GM21528 (cell line): ENCODE measurements at regions not wholly inside any gene's neighbourhood (a gene's known extent, or its start where the extent isn't known, plus 50 kb on each side); places are given as distances from the start of the nearest gene placed in this dataset.

Experiments
- ATAC-seq: cut with Tn5 transposase; IDR thresholded peaks from one replicate; pipeline ENCODE4 v1.9.1; 2021; ENCODE audit warnings: mild to moderate bottlenecking, moderate library complexity; ENCODE audit not compliant: unreplicated experiment, low FRiP score

DNA sequence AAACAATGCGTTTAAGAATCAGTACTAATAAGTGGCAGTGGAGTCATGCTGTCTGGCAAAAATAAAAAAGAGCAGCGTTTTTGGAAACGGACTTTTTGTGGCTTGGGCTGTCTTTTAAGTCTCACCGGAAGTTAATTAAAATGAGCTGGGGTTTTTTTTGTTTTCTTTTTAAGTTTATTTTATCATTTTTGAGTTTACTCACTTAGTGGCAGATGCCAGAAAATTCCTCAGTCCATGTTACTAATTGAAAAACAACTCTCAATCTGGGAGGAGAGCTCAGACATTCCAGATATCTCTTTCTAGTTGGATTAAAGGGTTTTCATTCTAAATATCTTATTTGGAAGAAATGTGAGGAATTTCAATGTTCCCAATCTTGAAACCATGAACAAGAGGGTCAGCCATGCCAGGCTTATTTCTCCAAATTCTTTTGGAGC, 133.8 kb upstream of the AGR3 start:
- ATAC-seq: no peak

DNA sequence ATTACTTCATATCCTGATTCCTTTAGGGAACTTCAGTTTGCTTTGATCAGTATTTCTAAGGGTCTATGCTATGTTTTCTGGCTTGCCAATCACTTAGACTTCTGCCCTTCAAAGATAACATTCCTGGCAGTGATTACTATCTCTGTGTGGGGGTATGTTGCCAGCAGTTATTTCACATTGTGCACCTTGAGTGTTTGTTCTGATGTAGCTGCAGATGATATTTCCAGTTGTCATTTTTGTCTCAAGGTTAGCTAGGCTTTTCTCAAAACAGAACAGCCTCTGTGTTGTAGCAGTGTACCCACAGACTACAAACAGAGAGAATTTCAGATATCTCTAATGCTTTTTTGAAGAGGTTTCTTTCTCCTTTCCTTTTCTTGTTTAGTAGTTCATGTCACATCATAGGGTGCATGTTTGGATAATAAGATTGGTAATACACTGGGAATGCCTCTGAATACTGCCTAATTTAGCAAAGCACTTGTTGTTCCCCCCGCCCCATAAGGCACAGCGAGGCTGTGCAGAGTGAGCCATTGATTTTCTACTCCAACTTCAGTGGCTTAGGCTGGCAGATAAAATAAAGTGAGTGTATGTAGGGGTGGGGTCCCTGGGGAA, 134.7 kb upstream of the AGR3 start:
- ATAC-seq: no peak

DNA sequence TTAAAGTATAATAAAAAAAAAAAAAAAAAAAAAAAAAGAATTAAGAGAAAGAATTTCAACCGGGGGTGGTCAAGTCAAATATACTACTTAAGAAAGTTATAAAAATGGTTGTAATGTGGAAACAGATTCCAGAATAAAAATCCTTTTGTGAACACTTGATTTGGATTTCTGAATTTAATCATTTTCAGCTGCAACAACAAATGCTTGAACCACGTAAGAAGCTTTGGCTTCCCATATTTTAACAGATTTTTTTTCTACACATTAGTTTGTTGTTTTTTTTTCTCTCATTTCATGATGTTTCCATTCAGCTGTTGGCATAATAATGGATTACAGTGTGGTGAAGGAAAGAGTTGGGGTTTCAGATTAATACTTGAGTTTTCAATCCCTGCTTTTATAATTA, 137.3 kb upstream of the AGR3 start:
- no peak for ATAC-seq

DNA sequence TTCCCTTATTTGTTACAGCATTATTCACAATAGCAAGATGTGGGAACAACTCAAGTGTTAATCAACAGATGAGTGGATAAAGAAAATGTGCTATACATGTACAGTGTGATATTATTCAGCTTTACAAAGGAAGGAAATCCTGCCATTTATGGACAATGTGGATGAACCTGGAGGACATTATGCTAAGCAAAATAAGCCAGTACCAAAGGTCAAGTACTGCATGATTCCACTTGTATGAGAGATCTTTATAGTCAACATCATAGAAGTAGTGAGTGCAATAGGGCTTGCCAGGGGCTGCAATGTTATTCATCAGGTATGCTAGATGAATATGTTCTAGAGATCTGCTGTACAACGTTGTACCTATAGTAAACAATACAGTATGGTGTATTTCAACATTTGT, 138.5 kb upstream of the AGR3 start:
- no peak for ATAC-seq

DNA sequence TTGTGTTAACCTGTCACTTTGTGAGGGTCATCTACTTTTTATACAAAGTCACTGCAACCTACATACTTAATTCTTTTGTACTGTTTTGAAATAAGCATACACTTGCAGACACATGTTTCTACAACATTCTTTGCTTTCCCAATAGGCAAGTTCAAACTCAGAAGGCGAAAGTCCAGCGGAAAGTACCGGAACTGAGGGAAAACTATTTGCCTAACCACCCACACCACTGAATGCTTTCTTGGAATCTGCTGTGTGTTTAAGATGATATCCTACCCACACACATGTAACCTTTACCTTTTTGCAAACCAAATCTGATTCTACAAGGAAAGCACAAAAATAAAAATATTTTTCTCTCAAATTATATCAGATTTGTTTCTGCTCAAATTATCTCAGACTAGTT, 139.4 kb upstream of the AGR3 start:
- ATAC-seq: no peak

DNA sequence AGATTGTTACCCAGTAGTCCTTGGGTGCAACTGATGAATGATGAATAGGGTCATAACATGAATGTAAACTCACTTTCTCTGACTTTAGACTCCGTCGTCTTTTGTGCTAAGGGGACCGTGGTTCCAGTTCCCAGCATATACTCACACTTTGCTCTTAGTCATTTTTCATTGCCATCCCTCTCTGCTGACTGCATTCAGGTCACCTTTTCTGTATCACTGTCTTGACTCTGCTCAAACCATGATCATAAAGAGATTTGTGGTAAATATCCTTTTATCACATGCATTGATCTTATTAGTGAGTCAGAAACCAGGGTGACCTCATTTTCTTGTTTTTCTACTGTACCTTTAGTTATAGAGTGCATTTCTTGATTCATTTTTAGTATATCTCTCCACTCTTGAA, 141.1 kb upstream of the AGR3 start:
- no peak for ATAC-seq

DNA sequence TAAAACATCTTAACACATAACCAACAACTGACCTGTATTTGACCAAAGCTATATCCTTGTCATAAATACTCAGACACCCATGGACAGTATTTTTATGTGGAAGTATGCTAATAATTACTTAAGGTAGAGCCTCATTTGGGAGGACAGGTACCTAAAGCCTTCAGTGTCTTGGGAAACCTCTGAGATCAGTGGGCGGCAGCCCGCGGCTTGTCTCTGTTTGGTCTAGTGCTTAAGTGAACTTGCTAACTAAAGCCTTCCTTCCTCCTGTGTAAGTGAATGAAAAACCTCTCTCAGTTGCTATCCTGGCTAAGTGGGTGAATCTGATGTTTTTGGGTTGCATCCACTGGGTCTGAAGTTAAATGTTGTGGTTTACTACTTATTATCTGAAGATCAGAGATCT, 144.5 kb upstream of the AGR3 start:
- ATAC-seq: no peak

DNA sequence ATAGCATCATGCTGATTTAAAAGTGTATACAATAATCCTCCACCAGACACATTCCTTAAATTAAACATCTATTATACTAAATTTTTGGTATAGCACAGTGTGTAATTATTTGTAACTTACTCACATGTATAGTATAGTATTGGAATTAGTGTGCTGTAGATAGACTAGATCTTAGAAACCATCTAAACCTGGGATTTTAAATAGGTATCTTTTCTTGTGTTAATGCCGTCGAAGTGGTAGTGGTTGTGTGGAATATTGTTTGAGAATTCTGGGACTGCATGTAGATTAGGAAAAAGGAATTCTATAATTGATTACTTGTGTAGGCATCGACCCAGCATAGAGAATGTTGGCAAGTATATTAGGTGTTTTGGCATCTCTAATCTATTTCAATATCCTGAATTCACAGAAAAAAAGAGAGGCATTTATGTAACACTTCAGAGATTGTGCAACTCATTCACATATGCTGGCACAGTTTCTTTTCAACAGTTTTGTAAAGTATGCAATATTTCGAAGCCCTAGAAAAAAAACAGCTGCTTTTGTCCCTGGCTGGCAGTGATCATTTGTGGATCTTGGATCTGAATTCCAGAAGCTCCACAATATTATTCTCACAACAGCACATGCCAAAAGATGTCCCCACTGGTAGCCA, 145.5 kb upstream of the AGR3 start:
- ATAC-seq: no peak

DNA sequence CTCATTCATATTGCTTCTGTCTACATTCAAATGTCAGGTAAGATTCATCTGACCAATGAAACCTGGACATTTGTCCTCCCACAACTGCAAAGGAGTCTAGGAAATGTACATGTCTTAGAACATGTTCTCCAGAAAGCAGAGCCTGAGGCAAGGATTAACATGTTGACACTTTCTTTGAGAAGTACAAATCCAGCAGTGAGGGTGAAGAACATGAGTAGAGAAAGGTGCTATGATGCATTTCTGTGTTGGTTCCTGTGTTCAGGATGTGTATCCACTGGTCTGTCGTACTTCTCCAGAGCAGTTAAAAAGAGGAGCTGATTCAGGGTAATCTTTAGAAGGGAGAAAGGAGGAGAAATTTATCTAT, 146.0 kb upstream of the AGR3 start:
- ATAC-seq: no peak

DNA sequence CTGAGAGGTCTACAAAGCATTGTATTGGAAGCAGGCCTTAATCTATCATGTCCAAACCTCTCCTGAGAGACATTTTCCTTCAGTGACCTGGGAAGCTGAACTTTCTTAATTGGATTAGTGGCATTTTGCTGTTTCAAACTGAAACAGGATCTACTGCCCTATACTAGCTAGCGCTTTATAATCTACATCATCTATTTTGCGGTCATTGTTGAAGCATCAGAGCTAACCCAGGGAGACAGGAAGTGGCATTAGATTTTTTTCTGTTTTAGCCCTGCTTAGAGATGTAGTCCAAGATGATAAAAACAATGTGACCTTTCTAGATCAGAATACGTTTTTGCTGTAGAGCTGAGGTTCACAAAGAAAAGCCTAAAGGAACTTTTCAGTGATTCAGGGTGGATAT, 147.4 kb upstream of the AGR3 start:
- no peak for ATAC-seq

DNA sequence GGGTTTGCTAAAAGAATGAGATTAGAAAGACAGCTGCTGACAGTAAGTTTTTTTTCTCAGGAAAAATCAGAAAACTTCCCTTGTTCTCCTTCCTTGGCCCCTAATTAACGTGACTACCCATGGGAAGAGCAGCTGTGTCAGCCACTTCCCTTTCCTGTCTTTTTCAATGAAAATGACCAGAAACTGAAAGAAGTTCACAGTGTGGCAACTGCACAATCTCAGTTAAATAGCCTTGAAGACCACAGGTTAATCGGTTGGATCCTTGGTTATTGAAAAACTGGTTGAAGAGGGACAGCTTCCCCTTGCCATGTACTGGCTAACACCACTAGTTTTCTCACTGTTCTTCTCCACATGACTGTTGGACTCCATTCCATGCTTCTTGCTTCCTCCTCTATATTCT, 148.8 kb upstream of the AGR3 start:
- ATAC-seq: no peak

DNA sequence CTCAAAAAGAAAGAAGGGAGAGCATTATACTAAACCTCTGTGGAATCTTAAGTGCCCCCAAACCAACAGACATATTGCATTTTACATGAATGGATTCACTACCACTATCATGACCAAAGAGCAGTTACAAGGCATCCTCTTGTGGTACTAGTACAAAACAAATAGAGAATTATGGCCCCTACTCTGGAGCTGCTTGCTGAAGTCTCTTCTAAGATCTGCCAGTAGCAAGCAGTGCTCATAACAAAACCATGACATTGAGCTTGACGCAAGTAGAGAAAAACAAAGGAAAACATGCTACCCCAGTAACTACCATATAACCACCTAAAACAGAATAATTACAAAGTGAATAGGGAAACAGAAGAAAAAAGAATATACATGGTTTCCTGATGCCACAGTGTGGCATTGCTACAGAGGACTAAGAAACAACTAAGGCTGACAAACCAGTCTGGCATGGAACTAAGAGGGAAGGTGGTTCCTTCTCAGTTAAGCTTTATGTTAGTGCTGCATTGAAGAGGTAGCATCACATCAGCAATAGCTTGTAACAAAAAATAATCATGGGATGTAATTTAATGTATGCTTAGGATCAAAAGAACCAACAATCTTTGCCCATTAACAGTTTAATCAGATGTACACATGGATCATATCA, 150.2 kb upstream of the AGR3 start:
- no peak for ATAC-seq

DNA sequence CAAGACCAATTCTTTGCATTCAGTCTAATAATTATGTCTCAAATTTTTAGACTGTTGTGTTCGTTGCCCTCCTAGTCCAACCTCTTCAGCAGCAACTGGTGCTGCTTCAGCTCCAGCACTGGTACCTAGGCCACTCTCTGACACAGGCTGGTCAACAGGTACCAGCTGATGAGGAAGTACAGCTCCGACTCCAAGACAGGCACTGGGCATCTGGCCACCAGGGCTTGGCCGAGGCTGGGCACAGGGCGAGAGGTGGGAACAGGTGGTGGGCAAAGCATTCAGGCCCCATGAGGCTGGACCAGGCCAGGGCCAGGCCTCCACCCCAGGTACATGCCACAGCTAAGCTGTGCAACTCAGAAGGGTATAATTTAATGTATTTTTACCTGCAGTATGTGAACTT, 151.5 kb upstream of the AGR3 start:
- ATAC-seq: no peak

DNA sequence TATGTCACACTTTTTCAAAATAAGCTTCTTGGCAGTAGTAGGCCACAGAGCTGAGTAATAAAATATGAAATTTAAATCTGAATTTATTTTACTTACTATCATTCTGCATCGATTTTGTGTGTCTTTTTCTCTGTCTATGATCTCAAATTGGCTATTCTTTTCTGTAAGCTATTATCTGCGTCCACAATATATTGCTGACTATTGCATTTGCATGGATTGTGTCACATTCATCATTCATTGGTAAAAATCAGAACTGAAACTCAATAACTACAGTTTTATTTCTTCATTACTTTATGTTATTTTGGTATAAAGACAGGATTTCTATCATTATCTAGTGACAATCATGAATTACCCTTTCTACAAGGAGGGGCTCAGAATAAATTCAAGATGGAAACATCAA, 154.8 kb upstream of the AGR3 start:
- no peak for ATAC-seq

DNA sequence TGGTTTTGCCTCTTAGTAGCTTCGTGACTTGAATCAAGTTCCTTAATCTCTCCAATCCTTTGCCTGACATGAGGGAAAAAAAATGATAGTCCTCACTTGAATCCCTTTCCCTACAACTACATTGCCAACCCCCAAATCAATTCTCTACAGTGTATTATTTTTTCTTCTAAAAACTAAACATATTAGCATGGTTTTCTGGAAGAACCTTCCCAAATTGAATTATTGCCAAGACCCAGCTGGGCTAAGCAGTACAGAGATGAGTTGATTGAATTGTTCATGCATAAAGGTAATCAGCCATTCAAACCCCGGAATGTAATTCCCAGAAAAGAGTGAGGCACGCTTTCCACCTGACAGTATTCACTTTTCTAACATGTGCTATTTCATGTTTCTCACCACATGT, 155.6 kb upstream of the AGR3 start:
- no peak for ATAC-seq

DNA sequence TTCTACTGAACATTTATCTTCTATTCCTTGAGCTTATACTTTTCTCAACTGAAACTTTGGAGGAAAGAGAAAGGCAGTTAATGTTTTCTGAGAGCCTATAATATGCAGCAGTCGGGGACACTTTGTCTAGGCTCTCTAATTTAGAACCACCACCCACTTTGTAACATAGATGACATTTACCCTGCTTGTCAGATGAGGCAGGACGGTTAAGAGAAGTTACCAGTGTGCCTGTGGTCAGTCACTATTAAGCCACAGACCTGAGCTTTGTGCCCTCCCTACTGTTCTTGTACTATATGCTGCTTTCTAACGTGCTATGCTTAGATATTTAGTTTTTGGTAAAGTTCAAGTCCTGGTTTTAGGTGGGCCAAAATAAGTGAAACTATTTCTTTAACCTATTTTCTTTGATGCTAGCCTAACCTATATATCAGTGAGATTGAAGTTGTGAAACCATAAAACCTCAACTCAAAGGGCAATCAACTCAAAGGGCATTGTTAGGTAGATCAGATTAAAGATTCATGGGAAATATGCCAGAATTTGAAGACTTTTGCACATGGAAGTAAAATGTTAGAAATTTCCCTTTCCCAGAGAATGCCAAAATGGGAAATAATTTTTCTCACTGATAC, 156.5 kb upstream of the AGR3 start:
- ATAC-seq: no peak

DNA sequence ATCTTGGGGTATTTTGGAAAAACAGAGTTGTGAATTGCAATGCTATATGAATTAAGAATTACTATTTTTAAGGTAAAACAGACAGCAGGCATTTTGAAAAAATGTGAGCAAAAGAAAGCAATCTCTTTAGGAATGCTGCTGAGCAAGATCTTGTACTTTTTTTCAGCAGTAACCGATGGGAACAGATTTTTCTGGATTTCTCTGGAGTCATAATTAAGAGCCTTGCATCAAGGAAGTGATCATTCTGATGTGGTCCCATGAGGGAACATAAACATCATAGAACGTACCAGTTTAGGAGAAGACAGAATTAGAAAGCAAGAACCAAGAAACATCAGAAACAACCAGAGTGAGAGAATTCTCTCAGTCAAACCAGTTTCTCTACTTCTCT, 157.0 kb upstream of the AGR3 start:
- no peak for ATAC-seq

DNA sequence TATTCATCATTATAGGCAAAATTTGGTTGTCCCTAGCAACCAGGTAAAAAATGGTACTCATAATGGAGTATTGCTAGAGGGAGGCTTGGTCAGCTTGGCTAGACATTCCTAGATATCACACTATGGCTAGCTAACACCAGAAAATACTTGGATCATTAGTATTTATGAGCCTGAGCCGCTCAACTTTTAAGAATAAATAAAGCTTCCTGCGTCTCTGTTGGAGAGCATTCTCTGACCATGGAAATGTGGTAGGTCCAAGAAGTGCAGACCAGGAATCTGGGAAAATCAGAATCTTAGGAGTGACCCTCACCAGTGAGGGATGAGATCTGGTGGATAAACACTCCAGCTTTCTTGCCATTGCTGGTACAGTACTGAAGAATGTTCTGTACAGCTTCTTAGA, 157.6 kb upstream of the AGR3 start:
- no peak for ATAC-seq

DNA sequence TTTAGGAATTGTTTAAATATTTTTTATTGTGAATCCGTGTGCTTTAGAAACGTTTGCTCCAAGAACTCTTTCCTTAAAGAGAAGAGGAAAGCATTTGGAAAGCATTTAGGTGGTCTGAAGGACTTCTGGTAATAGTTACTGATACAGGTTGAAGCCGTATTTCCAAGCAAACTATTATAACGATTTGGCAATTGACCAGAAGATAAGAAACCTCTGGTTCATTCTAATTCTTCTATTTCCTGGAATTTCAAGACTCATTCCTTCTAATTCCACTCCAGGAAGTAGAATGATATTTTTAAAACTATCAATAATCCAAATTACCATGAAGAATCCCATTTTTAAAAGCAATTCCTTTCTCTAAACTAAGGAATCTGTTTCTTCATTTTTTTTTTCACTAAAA, 158.9 kb upstream of the AGR3 start:
- ATAC-seq: no peak

DNA sequence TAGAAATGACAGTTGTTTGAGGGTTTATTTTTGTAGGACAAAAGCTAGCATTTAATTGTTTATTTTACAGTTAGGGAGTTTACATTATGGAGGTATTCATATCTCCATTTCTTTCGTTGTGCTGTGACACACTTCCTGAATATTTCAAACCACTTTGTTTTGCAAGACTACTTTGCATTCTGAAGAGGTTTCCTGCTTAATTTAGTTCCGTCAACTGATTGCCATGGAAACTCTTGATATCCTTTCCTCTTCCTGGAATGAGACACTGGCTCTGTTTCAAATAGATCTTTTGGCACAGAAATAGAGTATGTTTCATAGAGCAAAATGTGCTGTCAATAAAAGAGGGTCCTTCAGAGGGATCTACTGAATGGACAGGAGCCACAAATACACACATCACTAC, 159.5 kb upstream of the AGR3 start:
- no peak for ATAC-seq

DNA sequence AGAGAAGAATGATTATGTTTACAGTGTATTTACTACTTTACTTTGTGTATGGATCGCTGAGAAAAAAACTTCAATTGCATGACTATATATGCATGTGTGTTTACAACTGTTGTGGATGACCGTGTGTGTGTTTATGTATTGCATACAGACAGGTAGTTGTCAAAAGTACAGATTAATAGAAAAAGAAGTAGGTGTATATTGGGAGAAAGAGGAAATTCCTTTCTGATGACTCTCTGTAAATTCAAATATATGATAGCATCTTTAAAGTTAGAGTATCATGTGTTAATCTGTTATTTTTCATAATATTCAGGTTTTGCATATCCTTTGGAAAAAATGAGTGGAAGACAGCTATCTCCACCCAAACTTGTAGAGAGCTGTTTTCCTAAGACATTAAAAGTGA, 160.4 kb upstream of the AGR3 start:
- no peak for ATAC-seq
